ENCODE measurements at regions not wholly inside any gene's neighbourhood (a gene's known extent, or its start where the extent isn't known, plus 50 kb on each side); places are given as distances from the start of the nearest gene placed in this dataset.

- TF ChIP-seq, protein P1, sequence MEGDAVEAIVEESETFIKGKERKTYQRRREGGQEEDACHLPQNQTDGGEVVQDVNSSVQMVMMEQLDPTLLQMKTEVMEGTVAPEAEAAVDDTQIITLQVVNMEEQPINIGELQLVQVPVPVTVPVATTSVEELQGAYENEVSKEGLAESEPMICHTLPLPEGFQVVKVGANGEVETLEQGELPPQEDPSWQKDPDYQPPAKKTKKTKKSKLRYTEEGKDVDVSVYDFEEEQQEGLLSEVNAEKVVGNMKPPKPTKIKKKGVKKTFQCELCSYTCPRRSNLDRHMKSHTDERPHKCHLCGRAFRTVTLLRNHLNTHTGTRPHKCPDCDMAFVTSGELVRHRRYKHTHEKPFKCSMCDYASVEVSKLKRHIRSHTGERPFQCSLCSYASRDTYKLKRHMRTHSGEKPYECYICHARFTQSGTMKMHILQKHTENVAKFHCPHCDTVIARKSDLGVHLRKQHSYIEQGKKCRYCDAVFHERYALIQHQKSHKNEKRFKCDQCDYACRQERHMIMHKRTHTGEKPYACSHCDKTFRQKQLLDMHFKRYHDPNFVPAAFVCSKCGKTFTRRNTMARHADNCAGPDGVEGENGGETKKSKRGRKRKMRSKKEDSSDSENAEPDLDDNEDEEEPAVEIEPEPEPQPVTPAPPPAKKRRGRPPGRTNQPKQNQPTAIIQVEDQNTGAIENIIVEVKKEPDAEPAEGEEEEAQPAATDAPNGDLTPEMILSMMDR (conservative IDR thresholded peaks at IDR 0.05; ENCODE audit: low read depth) = no peak
- ChIA-PET POLR2A (ENCODE audit: low non-redundant PET) (no interaction called here), CTCF (interaction anchor here (1.5 kb wide), 1 partner anchor 8 kb away, joined by 5 read pairs; no protein-coding TSS in a partner anchor)
- DNase-seq (ENCODE audit: low spot score) = no peak
- no peak overlapping the region for H3K27ac ChIP-seq
Observed at GRCh38 chr9:115946530-115946929, 207.1 kb upstream of the PAPPA start.

GRCh38 chr9:115951977-115952376 is 201.6 kb upstream of the PAPPA start:
- CTCF ChIA-PET = no interaction called here
- POLR2A ChIA-PET (ENCODE audit: low non-redundant PET) = no interaction called here

DNA sequence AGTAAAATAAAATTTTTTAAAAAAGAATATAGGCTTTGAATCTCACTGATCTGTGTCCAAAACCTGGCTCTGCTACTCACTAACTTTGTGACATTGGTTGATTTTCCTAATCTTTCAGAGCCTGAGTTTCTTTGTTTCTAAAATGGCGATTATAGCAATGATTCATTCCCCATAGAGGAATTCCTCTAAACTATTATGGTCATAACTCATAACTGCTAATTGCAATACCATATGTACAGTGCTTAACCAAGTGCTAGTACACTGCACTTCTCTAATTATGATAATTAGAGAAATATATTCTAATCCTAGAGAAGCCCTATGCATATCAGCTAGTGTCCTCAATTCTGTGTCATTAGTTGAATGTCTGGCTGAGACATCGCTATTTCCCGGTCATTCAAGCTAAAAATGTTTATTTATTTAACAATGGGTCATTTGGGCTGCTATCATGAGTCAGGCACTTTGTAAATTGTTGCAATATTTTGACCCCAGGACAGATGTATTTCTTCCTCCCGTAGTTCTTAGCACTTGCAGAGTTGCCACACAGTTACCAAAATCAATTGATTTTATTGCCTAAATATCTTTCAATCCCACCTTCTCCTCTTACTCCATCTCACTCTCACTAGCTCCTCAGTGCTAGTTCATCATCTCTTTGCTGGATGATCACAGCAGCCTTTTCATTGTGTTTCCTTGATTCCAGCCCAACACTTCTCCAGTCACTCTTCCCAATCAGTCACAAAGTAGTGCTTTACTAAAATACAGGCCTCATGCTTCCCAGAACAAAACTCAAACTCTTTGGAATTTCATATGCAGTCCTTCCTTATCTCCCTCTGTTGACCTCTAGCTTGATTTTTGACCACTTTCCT is 200.9 kb upstream of the PAPPA start:
- DNase-seq (ENCODE audit: low spot score) = no peak
- H3K27ac ChIP-seq = no peak overlapping the region
- CTCF ChIA-PET = interaction anchor here (0.6 to 0.7 kb wide), 2 partner anchors 174 to 868 kb away, joined by 3 to 4 read pairs; no protein-coding TSS in a partner anchor
- POLR2A ChIA-PET (ENCODE audit: low non-redundant PET) = no interaction called here
- TF ChIP-seq, protein P1 (conservative IDR thresholded peaks at IDR 0.05; ENCODE audit: low read depth) = no peak

More at GRCh38 chr9:115951977-115952376, 201.6 kb upstream of the PAPPA start:
- no peak for DNase-seq (ENCODE audit: low spot score)
- no peak overlapping the region for H3K27ac ChIP-seq
- TF ChIP-seq, protein P1 (conservative IDR thresholded peaks at IDR 0.05; ENCODE audit: low read depth) = no peak

DNA sequence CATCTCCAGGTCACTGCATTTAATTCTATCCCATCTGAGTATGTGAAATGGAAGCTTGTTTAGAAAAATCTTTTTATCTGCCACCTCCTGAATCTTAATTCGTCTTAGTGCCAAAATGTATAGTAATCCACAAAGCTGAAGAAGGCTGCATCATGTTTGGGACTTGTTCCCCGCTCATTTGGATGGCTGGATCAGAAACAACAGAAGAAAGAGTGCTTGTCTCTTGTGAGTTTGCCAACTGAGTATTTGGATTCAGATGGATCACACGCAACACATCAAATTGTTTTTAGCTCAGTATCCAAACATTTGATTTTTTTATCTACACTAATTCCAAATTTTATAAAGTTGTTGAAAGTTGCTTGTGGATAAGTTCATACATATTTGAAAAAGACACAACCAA is 197.2 kb upstream of the PAPPA start:
- TF ChIP-seq, protein P1 (conservative IDR thresholded peaks at IDR 0.05; ENCODE audit: low read depth) = no peak
- ChIA-PET CTCF (interaction anchor here (0.6 kb wide), 1 partner anchor 17 kb away, joined by 3 read pairs; no protein-coding TSS in a partner anchor), POLR2A (ENCODE audit: low non-redundant PET) (no interaction called here)
- H3K27ac ChIP-seq = no peak overlapping the region
- DNase-seq (ENCODE audit: low spot score) = no peak

DNA sequence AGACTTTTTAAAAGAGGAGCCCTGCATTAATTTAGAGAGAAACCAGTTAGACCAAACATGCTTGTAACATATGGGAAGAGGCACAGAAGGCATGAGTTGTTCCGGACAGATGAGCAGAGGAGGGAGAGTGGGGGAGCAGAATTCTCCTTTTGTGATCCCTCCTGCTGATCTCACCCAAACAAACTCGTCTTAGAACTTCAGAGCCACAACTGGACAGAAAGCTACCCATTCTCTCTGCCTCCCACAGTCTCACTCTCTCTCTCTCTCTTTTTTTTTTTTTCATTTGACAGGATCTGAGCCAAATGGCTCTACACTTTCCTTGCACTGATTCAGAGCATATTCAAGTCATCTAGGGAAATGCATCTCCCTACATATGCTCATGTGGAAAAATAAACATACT is 196.0 kb upstream of the PAPPA start:
- TF ChIP-seq, protein P1 (conservative IDR thresholded peaks at IDR 0.05; ENCODE audit: low read depth) = no peak
- ChIA-PET CTCF (no interaction called here), POLR2A (ENCODE audit: low non-redundant PET) (no interaction called here)
- H3K27ac ChIP-seq = no peak overlapping the region
- no peak for DNase-seq (ENCODE audit: low spot score)

DNA sequence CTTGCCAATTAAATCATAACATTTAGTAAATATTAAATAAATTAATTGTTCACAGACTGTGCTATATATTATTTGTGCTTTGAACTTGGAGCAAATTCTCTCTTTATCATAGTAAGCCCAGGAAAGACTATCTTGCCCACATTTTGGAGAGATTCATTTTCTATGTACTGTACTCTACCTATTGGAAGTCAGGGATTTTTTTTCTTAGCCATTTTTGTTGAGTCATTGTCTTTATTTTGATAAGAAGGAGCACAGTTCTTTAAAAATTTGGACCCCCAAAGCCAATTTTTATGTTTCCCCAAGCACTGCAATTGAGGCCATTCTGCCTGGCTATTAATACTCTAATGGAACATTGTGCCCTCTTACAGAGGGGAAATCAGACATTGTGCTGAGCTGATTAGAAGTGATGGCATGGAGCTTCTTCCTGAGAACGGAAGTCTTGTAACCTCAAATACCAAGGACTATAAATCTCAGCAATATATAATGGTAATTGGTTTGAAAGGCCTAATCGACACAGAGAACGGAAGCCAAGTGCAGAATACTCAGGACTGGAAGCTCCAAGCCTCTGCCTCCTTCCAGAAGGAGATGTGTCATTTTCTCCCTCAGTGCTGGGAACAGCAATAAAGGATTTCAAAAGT is 188.8 kb upstream of the PAPPA start:
- ChIA-PET CTCF (interaction anchor here (0.6 kb wide), 1 partner anchor 21 kb away, joined by 3 read pairs; no protein-coding TSS in a partner anchor), POLR2A (ENCODE audit: low non-redundant PET) (no interaction called here)
- TF ChIP-seq, protein P1 (conservative IDR thresholded peaks at IDR 0.05; ENCODE audit: low read depth) = no peak
- no peak overlapping the region for H3K27ac ChIP-seq
- no peak for DNase-seq (ENCODE audit: low spot score)

Measured in RWPE1 (cell line).